GM12878 (cell line): ENCODE measurements at regions not wholly inside any gene's neighbourhood (a gene's known extent, or its start where the extent isn't known, plus 50 kb on each side); places are given as distances from the start of the nearest gene placed in this dataset.

Experiments used
- ATF3 ChIP-seq: IDR thresholded peaks from 2 replicates; pipeline ENCODE4 v1.6.1; 2011; ENCODE audit warnings: low read depth, mild to moderate bottlenecking, low read length, moderate library complexity, borderline replicate concordance; ENCODE audit errors: extremely low read depth
- BHLHE40 ChIP-seq, 2 experiments: fragments of 450-650 bp in 1 of 2; IDR thresholded peaks; 2 replicates each; pipeline ENCODE4 v1.6.1; 2011 to 2017; ENCODE audit warnings: low read depth in 2 of 2, borderline replicate concordance in 1 of 2, improper control_type of control experiment in 1 of 2, low read length in 1 of 2, mild to moderate bottlenecking in 1 of 2
- EGR1 ChIP-seq, 2 experiments: IDR thresholded peaks; 1 replicate in 1 of 2; 2 replicates in 1 of 2; pipeline ENCODE4 v1.6.1; 2011 to 2012; ENCODE audit warnings: low read depth in 2 of 2, low read length in 2 of 2, borderline replicate concordance in 1 of 2, mild to moderate bottlenecking in 1 of 2, moderate library complexity in 1 of 2
- JUNB ChIP-seq: IDR thresholded peaks from 2 replicates; pipeline ENCODE4 v1.6.1; 2016; ENCODE audit warnings: antibody characterized with exemption, mild to moderate bottlenecking
- NFYB ChIP-seq: IDR thresholded peaks from 2 replicates; pipeline ENCODE4 v1.6.1; 2011; ENCODE audit warnings: low read depth, mild to moderate bottlenecking, low read length, improper control_type of control experiment, moderate library complexity; ENCODE audit not compliant: insufficient read depth
- PAX5 ChIP-seq: IDR thresholded peaks from 2 replicates; pipeline ENCODE4 v1.6.1; 2011; ENCODE audit warnings: low read depth, low read length, borderline replicate concordance
- POLR2AphosphoS2 ChIP-seq: IDR thresholded peaks from 2 replicates; pipeline ENCODE4 v1.6.1; 2011; ENCODE audit warnings: low read depth, mild to moderate bottlenecking, low read length, improper control_type of control experiment, moderate library complexity
- RUNX3 ChIP-seq: IDR thresholded peaks from 2 replicates; pipeline ENCODE4 v1.6.1; 2012; ENCODE audit warnings: low read length, inconsistent platforms
- SPI1 ChIP-seq: IDR thresholded peaks from 2 replicates; pipeline ENCODE4 v1.6.1; 2011; ENCODE audit warnings: low read depth, mild to moderate bottlenecking, low read length, moderate library complexity, borderline replicate concordance; ENCODE audit not compliant: insufficient read depth
- TCF12 ChIP-seq: IDR thresholded peaks from 2 replicates; pipeline ENCODE4 v1.6.1; 2011; ENCODE audit warnings: low read depth, mild to moderate bottlenecking, low read length
- TCF3 ChIP-seq: IDR thresholded peaks from 2 replicates; pipeline ENCODE4 v1.6.1; 2012; ENCODE audit warnings: low read depth, mild to moderate bottlenecking, low read length, borderline replicate concordance; ENCODE audit not compliant: insufficient read depth
- ZBTB4 ChIP-seq: fragments of 450-650 bp; formaldehyde crosslinking; IDR thresholded peaks from 2 replicates; pipeline ENCODE4 v1.4.0; 2022; ENCODE audit warnings: mild to moderate bottlenecking, moderate library complexity
- ZNF217 ChIP-seq: fragments of 450-650 bp; IDR thresholded peaks from 2 replicates; pipeline ENCODE4 v1.6.1; 2017; ENCODE audit warnings: antibody characterized with exemption, mild to moderate bottlenecking
- ZNF24 ChIP-seq: fragments of 450-650 bp; IDR thresholded peaks from 2 replicates; pipeline ENCODE4 v1.6.1; 2017; ENCODE audit warnings: antibody characterized with exemption, mild to moderate bottlenecking
- TF ChIP-seq, protein P1 (sequence below): fragments of 450-650 bp; IDR thresholded peaks from 2 replicates; pipeline ENCODE4 v1.6.1; 2018; ENCODE audit warnings: borderline replicate concordance, mild to moderate bottlenecking; ENCODE audit not compliant: partially characterized antibody
- TF ChIP-seq, protein P2 (sequence below): fragments of 450-650 bp; IDR thresholded peaks from 2 replicates; pipeline ENCODE4 v1.6.1; 2016; ENCODE audit warnings: mild to moderate bottlenecking, moderate library complexity, borderline replicate concordance
- TF ChIP-seq, protein P3 (sequence below), 3 experiments: IDR thresholded peaks in 2 of 3; conservative IDR thresholded peaks in 1 of 3; 2 replicates each; pipeline ENCODE4 v1.5.1; 2011; ENCODE audit warnings: low read depth in 3 of 3, low read length in 3 of 3, mild to moderate bottlenecking in 3 of 3, control low read depth in 2 of 3, moderate library complexity in 2 of 3, inconsistent platforms in 1 of 3, mixed read lengths in 1 of 3; ENCODE audit not compliant: control insufficient read depth in 2 of 3, insufficient read depth in 1 of 3; ENCODE audit errors: extremely low read depth in 1 of 3

- TF ChIP-seq, protein P1, sequence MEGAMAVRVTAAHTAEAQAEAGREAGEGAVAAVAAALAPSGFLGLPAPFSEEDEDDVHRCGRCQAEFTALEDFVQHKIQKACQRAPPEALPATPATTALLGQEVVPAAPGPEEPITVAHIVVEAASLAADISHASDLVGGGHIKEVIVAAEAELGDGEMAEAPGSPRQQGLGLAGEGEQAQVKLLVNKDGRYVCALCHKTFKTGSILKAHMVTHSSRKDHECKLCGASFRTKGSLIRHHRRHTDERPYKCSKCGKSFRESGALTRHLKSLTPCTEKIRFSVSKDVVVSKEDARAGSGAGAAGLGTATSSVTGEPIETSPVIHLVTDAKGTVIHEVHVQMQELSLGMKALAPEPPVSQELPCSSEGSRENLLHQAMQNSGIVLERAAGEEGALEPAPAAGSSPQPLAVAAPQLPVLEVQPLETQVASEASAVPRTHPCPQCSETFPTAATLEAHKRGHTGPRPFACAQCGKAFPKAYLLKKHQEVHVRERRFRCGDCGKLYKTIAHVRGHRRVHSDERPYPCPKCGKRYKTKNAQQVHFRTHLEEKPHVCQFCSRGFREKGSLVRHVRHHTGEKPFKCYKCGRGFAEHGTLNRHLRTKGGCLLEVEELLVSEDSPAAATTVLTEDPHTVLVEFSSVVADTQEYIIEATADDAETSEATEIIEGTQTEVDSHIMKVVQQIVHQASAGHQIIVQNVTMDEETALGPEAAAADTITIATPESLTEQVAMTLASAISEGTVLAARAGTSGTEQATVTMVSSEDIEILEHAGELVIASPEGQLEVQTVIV, result no peak
- TF ChIP-seq PAX5 (peak; percentile 50; the same call in 1 of the 2 replicates), TCF3 (0 out of 2 replicates have a peak, but pooled peaks have one; percentile 46), TCF12 (peak; percentile 84), ZNF217 (no peak), ATF3 (no peak), EGR1 (IDR thresholded peaks at IDR 0.05; ENCODE audit: borderline replicate concordance in 1 of 2, low read depth in 2 of 2, low read length in 2 of 2) (no peak), ZNF24 (no peak), SPI1 (no peak), RUNX3 (peak; percentile 74), JUNB (no peak), ZBTB4 (no peak), BHLHE40 (IDR thresholded peaks at IDR 0.05; ENCODE audit: borderline replicate concordance in 1 of 2, low read depth in 2 of 2, low read length in 1 of 2) (no peak; a peak in 1 of 4 replicates), NFYB (no peak), POLR2AphosphoS2 (no peak)
- TF ChIP-seq, protein P2, sequence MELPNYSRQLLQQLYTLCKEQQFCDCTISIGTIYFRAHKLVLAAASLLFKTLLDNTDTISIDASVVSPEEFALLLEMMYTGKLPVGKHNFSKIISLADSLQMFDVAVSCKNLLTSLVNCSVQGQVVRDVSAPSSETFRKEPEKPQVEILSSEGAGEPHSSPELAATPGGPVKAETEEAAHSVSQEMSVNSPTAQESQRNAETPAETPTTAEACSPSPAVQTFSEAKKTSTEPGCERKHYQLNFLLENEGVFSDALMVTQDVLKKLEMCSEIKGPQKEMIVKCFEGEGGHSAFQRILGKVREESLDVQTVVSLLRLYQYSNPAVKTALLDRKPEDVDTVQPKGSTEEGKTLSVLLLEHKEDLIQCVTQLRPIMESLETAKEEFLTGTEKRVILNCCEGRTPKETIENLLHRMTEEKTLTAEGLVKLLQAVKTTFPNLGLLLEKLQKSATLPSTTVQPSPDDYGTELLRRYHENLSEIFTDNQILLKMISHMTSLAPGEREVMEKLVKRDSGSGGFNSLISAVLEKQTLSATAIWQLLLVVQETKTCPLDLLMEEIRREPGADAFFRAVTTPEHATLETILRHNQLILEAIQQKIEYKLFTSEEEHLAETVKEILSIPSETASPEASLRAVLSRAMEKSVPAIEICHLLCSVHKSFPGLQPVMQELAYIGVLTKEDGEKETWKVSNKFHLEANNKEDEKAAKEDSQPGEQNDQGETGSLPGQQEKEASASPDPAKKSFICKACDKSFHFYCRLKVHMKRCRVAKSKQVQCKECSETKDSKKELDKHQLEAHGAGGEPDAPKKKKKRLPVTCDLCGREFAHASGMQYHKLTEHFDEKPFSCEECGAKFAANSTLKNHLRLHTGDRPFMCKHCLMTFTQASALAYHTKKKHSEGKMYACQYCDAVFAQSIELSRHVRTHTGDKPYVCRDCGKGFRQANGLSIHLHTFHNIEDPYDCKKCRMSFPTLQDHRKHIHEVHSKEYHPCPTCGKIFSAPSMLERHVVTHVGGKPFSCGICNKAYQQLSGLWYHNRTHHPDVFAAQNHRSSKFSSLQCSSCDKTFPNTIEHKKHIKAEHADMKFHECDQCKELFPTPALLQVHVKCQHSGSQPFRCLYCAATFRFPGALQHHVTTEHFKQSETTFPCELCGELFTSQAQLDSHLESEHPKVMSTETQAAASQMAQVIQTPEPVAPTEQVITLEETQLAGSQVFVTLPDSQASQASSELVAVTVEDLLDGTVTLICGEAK, result no peak
- TF ChIP-seq, protein P3, sequence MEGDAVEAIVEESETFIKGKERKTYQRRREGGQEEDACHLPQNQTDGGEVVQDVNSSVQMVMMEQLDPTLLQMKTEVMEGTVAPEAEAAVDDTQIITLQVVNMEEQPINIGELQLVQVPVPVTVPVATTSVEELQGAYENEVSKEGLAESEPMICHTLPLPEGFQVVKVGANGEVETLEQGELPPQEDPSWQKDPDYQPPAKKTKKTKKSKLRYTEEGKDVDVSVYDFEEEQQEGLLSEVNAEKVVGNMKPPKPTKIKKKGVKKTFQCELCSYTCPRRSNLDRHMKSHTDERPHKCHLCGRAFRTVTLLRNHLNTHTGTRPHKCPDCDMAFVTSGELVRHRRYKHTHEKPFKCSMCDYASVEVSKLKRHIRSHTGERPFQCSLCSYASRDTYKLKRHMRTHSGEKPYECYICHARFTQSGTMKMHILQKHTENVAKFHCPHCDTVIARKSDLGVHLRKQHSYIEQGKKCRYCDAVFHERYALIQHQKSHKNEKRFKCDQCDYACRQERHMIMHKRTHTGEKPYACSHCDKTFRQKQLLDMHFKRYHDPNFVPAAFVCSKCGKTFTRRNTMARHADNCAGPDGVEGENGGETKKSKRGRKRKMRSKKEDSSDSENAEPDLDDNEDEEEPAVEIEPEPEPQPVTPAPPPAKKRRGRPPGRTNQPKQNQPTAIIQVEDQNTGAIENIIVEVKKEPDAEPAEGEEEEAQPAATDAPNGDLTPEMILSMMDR (IDR thresholded peaks at IDR 0.05 in 2 of 3, conservative IDR thresholded peaks at IDR 0.05 in 1 of 3; ENCODE audit: control insufficient read depth in 2 of 3, extremely low read depth in 1 of 3, insufficient read depth in 1 of 3, low read depth in 3 of 3, low read length in 3 of 3), result peak in 1 of 3 experiments; percentile 6; a peak in 2 of 6 replicates
Measured at GRCh38 chr14:97106166-97106565, 309.0 kb downstream of the VRK1 start (continued).
